DOHH2 (cell line): ENCODE measurements at regions not wholly inside any gene's neighbourhood (a gene's known extent, or its start where the extent isn't known, plus 50 kb on each side); places are given as distances from the start of the nearest gene placed in this dataset.

Source experiments
- CTCF ChIP-seq: fragments of 200-600 bp; sonication (generic); IDR thresholded peaks from one replicate; pipeline ENCODE4 v1.5.1; 2014; ENCODE audit warnings: antibody characterized with exemption, mild to moderate bottlenecking, low read depth, low read length; ENCODE audit not compliant: poor library complexity, severe bottlenecking
- EZH2phosphoT487 ChIP-seq: fragments of 200-600 bp; sonication (generic); IDR thresholded peaks from 2 replicates; pipeline ENCODE4 v1.6.1; 2017; ENCODE audit warnings: borderline replicate concordance, mild to moderate bottlenecking, antibody characterized with exemption, low read length, moderate library complexity, mixed read lengths

- TF ChIP-seq CTCF, result no peak
- no peak for TF ChIP-seq EZH2phosphoT487
These were observed 623.8 kb downstream of the EPHA5 start for GRCh38 chr4:65046192-65047133.
